Hematopoietic multipotent progenitor cell treated with erythropoietin and hydrocortisone succinate and interleukin-3 and kit ligand, for 6 days (in vitro differentiated cells): ENCODE measurements at regions not wholly inside any gene's neighbourhood (a gene's known extent, or its start where the extent isn't known, plus 50 kb on each side); places are given as distances from the start of the nearest gene placed in this dataset.

Experiments
- DNase-seq: peaks from one replicate; pipeline ENCODE4 v3.0.0-alpha.2; 2015

DNA sequence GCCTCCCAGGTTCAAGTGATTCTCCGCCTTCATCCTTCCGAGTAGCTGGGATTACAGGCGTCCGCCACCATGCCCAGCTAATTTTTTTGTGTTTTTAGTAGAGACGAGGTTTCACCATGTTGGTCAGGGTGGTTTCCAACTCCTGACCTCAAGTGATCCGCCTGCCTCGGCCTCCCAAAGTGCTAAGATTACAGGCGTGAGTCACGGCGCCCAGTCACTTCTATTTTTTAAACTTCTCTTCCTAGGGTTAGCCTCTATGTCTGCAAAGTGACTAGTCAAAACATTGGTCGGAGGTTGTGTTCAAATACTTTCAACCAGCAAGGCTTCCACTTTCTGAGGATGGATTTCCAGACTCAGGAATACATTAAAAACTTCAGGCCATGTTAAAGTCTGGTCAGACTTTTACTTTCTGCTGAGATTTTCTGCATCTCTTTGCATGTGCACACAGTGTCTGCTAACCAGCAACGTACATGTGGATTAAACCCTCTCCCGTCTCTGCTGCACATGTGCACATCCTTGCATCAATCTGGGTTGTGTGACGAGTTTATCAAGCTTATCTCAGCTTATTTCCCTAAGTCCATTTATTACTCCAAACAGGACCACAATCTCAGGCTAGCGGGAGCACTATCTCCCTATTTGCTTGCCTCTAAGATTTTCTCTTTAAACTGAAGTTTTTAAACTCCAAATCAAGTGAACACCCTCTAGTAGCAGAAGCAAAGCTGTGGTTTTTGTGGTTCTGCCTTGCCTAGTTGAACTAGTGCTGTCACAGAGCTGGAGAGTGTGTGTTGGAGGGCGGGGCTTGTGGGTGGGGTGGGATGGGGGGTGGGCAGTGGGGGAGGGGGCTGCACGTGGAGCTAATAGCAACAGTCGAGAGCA lies 525.2 kb upstream of the GOT2 start:
- peak; percentile 51 for DNase-seq

DNA sequence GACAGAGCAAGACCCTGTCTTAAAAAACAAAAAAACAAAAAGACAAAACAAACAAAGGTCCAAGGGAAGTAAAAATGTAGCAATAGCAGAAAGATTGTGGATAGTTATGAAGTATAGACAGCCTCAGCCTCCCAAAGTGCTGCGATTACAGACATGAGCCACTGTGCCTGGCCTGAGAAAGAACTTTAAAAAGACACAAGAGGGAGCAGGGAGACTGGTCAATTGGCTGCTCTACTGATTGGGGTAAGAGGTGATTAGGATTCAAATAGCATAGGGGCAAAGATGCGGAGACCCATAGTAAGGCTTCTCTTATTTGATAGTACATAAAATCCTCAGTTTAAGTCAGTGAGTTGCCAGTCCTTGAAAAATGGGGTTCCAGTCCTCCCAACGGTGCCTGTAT lies 518.2 kb upstream of the GOT2 start:
- no peak for DNase-seq

DNA sequence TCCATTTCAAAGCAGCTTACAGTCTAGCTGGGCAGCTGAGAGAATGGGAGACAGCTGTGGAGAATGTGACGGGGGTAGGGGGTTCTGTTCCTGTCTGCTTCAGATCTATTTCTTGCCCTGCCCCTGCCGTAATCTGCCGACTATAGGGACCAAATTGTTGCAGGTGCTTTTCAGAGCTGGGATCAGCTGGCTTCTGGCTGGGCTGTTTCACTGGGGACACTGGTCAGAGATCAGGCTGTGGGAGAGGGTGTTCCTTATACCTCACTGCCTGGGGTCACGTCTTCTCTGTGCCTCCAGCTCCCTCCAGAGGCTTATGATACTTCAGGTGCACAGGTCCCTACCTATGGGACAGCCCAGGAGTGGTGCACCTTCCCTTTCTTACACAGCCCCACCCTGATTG lies 514.9 kb upstream of the GOT2 start:
- DNase-seq = no peak

DNA sequence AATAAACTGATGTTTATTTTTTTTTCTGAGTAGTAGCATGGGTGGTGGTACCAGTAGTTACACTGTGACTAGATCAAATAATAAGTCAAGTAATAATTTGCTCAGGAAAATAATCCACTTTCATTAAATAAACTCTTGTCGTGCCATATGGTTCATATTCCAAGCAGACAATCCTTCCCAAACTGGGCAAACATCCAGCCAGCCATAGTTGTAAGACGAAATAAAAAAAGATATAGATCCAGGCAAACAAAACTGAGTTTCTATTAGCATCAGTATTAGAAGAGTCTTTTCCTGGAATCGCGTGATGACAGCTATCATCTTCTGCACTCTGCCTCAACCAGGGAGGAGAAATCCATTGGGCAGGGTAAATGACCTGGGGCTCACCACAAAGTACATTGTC lies 508.4 kb upstream of the GOT2 start:
- no peak for DNase-seq

DNA sequence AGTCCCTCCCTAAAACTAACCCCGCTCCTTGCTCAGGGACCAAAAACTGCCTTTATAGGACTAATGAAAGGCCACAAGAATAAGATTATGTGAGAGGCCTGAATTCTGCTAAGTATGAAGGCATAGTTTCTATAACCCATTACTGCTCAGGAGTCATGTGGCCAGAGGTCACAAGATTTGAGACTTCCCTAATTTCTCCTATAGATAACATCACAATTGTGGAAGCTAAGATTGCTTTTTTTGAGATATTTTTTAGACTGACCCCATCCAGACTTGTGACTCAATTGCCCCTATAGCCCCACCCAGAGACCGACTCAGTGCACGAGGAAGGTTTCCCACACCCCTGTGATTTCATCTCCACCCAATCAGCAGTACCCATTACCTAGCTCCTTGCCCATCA lies 504.1 kb upstream of the GOT2 start:
- DNase-seq = no peak

DNA sequence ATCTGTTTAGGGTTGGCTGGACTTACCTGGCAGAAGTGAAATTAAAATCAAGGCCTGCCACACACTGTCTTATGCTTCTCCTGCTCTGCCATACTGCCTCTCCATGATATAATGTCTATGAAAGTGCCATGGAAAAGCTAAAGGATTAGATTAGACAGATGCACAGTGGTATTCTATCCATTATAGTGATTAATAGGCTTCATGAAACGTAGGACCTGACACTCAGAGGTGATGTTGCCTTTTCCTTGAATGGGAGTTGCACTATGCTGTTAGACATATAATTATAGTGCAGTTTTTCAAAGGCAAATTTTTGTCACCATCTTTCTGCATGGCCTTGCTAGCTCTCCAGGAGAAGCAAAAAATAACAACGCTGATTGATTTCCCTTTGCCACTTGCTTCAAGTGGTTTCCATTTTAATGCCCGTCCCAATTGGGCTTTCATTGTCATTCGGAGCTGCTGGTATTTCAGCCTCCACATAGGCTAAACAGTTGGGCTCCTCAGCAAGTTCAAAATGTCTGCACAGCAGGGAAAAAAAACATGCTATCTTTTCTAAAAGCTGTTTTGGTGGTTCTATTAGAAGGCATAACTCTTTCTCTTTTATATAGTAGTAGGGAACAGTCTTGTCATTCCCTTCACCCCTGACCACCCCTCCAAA lies 502.8 kb upstream of the GOT2 start:
- no peak for DNase-seq

DNA sequence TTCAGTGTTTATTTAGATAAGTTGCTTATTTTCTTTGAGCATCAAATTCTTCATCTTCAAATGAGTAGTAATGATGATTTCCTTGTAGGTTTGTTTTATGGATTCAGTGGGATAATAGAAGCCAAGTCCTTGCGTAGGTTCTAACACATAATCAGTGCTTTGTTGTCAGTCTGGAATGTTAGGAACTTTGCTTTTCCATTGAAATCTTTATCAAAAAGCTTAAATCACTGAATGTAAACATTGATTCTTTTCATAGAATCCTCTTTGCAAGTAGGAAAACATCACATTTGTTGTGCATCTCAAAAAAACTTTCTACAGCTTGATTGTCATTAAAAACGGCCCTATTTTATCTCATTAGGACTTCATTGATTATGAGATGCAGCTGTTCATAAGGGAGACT lies 490.3 kb upstream of the GOT2 start:
- DNase-seq = no peak

DNA sequence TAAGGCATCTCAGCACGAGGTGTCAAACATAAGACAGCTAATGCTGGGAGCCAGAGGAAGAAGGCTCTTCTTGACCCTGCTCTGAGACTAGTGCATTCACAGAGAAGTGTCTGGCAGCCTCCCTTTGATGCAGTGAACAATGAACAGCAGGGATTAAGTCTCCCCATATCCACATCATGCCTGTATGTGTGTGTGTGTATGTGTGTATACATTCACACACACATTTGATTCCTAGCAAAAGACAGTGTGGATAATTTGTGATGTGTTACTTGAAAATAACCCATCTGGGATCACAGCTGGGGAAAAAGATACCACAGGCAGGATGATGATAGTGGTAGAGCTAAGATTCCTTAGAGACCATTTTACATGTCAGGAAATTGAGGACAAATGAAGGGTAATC lies 485.9 kb upstream of the GOT2 start:
- no peak for DNase-seq

DNA sequence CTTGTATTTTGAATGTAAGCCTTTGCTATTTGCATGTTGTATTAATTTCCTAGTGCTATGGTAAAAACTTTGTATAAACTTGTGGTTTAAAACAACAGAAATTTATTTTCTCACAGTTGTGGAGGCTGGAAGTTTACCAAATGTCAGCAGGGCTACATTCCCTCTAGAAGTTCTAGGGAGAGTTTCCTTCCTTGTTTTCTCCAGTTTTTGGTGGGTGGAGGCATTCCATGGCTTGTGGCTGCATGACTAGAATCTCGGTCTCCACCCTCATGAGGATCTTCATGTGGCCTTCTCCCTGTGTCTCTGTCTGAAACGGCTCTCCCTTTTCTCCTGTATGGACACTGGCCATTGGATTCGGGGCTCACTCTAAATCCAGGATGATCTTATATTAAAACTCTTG lies 482.2 kb upstream of the GOT2 start:
- no peak for DNase-seq

DNA sequence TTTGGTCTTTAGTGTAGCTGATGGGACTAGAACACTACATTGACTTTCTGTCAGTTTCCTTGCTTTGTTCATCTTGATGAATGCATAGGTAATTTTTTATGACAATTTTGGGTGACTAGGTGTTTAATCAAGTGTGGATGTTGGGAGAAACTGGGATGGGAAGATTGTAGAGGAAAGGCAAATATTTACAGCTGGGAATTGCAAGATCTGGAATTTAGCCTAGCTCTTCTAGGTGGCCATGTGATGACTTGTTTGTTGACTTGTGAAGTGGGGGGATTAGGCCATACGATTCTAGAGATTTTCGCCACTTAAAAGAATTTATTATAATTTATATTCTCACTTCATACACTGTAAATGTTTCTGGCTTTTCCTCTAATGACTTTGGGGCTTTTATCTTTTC lies 480.3 kb upstream of the GOT2 start:
- no peak for DNase-seq

DNA sequence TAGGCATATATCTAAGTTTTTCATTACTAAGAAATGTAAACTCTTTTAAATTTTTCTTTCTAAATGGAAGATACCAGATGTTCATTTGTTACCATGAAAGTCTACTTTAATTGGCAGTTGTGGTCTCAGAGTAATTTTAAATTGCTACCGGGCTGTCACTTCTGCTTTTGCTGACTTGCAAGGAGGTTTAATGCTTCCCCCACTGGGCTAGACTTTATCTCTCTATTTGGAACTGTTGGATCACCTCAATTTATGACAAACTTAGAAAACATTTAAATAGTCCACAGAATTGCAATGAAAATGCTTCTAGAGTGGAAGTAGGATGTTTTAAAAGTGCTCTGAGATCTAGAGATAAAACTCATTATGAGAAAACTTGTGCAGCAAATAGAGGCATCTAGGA lies 479.8 kb upstream of the GOT2 start:
- peak; percentile 23 for DNase-seq

DNA sequence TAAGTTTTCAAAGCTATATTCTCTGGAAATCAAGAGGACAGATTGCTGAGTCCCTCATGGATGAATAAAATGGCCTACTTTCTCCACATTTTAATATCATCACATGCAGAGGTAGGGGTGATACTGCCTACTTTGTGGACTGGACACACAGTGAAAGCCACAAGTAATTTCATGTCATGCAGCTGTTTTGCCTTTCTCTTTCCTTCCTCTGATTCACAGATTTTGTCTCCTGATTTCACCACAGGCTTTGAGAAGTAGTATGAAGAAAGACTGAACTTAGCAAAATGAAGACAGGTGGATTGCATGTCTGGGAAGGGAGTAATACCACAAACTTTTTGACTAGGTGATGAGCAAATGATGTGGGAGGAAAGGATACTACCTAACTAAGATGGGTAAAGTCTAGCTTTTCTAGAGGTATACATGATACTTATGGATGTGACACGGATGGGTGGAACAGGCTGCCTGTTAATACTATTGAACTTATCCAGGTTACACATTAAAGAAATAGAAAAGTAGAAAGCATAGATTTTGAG lies 478.4 kb upstream of the GOT2 start:
- DNase-seq = no peak

DNA sequence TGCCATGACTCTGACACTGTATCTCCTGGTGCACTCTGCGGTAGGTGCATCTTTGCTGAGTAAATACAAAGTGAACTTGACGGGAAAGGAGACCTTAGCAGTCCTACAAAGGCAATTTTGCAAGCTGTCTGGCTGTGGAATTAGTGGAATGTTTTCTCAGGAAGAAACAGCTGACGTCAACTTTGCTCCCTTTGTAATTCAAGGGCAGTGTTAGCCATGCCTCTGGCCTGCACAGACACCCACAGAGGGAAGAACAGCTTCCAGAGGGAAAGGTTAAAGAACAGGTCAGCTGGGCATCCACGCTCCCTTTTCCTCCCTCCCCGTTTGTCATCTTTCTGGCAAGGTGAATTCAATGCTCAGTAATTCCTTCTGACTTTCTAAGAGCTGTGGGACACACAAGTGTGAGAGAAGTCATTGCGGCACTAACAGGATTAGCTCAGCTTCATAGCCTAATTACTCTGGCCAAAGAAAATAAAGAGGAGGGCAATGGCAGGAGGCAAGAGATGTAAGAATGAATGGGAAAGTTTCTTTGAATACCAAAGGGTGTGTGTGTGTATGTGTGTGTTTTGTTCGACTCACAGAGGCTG lies 476.9 kb upstream of the GOT2 start:
- DNase-seq = no peak

DNA sequence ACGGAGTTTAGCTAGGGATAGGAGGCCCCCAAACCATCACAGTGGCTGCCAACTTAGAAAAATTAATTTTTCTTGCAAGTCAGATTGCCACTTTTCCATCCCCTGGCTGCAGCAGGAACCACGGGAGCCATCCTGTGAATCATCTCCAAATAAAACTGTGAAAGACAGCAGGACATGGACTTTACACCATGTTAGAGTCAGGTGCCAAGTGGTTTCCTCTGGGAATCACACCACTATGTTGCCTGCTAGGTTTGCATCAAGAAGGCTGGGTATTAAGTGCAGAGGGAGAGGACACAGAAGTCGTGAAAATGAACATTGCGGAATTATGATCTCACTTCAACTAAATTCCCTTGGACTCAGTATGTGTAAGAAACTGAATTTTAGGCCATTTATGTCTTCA lies 471.3 kb upstream of the GOT2 start:
- DNase-seq = no peak

DNA sequence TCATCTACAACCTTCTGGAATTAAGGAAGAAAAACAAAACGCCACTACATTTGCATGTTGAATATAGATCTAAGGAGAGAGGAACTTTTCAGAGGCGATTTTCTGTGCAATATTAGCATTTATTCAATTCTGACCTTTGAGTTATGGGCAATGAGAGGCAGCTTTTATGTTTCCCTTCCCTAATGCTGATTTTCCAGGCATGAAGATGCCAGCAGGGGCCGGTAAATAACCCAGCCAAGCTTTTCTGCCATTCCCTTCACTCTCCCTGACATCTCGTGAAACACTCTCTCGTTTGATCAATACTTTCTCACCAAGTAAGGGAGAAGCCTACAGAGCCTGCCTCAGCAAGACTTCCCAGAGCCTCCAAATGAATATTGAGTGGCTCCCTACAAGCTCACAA lies 470.5 kb upstream of the GOT2 start:
- DNase-seq = no peak

DNA sequence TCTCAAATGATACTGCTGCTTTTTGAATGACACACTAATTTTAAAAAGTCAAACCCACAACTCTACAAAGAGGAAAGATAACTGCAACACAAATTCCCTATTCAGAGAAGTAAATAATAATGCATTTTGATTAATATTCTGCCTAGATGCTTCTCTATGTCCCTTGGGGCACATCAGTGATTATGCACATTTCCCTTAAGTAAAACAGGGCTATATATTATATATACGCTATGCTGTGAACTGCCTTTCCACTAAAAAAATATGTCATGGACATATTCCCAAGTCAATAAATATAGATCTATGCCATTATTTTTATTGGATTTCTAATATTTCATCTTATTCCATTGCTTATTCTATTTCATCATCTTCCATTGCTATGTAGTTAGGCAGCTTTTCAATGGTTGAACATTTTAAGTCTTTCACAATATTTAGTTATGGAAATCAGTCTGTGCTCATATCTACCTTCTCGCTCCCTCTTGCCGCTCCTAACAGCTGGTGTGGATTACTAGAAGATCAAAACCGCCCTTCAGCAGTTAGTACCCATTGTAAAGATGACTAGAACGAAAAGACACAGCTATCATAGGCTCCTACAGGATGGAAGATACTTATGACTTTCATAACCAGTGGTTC lies 468.2 kb upstream of the GOT2 start:
- no peak for DNase-seq

DNA sequence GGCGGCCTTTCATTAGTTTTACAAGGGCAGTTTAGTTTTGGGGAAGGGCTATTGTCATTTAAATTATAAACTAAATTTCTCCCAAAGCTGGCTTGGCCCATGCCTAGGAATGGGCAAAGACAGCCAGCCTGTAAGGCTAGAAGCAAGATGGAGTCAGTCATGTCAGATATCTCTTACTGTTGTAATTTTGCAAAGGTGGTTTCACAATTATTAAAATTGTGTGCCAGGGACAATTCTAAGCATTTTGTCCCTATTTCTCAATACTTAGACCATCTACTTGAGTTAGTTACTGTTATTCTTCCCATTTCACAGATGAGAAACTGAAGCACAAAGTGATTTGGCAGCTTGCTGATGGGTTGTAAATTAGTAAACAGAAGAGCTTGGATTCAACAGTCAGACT lies 467.7 kb upstream of the GOT2 start:
- DNase-seq = no peak

DNA sequence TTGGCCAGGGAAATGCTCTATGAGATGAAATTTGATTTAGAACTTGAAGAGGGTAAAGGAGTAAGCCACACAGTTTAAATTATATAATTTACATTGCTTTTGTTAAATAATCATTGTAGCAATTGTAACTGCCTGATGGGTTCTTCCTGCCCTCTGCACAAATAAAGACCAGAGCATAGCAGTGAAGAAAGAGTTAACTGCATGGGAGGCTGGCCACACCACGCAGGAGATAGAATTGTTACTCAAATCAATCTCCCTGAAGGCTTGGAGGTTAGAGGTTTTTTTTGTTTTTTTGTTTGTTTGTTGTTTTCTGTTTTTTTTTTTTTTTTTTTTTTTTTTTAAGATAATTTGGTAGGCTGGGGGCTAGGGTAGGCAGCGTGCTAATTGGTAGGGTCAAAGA lies 467.0 kb upstream of the GOT2 start:
- no peak for DNase-seq

DNA sequence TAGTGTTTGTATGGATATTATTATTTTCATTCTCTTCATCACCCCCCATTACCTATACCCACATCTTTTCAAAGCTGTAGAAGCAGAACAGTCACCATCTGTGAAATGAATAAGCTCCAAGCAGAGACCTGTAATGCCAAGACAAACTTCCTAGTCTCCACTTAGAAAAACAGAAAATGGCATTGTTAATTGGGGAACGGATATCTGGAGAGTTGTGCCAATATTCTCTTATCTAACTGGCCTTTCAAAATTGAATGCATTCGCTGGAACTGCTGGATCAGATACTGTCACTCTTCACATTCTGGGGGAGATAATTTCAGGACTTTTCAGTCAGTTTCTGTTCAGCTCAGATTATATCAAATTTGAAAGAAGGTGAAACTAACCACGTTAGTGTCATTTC lies 464.4 kb upstream of the GOT2 start:
- no peak for DNase-seq

DNA sequence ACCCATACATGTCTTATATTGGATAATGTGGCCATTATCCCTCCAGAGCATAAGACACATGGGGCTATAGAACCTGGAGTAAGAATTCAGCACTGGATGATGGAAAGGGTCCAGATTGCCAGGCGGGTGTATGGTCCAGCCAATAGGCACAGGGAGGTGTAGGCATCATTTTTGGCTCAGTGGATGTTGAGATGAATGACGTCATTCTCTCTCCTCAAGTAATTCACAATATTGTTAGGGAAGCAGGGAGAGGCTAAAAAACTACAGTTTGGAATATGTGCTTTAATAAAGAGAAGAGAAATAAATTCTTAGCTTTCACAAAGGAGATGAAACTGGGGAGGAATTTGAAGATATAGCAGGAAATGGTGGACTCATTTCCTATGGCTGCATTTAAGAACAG lies 461.1 kb upstream of the GOT2 start:
- no peak for DNase-seq

DNA sequence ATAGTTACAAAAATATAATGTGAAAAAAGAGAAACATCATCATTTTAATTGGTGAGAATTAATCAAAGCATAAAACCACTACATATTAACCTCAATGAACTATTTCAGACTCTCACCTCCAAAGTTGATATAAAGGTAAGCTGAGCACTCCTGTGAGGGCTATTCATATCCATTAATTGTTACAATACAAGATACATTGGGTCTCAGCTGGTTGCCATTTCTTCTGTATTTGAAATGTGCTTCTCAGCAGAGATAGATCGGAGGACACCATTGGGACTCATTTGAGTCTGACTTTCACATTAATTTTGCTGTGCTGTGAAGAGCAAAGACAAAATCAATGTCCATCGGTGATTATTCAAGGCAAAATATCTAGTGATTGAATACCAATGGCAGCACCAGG lies 459.5 kb upstream of the GOT2 start:
- DNase-seq = no peak

DNA sequence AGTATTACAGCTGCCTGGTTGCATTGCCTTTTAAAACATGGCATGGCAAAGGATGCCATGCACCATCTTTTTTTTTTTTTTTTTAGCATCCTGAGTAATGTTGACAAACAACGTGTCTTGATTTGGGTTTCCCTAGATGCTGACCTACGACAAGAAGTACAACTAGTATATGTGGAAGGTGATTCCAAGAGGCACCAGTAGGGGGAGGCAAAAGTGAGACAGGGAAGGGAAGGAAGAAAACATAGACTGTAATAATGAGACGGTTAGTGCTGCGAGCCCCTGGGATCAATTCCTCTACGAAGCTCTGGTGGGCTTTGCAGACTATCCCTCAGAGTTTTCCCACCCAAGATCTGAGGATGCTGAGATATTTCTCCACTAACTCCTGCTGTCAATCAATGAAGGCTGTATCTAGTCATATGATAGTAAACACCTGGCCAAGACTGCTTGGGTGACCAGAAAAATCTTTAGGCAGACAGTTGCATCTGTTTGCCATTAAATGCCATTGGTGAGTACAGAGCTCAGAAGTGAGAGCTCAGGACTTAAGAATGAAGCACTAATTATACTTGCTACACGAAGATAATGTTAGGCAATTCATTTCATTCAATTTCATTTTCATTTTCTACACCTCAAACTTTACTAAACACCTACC lies 458.6 kb upstream of the GOT2 start:
- DNase-seq = peak; percentile 45

DNA sequence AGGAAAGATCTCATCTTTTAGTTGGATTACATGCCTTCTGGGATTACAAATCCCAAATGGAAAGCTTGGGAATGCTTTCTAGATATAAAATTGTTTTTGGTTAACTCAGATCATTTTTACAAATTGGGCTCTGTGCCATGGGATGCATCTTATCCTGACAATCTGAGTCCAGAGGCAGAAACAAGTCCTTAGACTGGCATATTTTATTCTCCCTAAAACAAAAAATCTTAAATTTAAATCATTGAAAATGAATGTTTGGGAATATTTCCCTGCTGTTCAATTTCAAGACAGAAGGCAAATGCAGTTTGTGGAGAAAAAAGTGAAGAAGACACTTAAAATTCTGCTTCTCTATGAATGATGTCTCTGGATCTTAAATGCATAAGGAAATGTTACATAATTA lies 456.6 kb upstream of the GOT2 start:
- DNase-seq = no peak
